ENCODE measurements at regions not wholly inside any gene's neighbourhood (a gene's known extent, or its start where the extent isn't known, plus 50 kb on each side); places are given as distances from the start of the nearest gene placed in this dataset.
"Not testable (repeated sequence)": the region's sequence is repeated elsewhere in the genome, so short reads cannot be mapped to it uniquely, and the experiment has no call there.

- not testable (repeated sequence) for TF ChIP-seq CTCF, POLR2A (IDR thresholded peaks at IDR 0.05)
These were observed 2999.5 kb upstream of the TEKT4 start for GRCh38 chr2:91871716-91872115.
